Pancreas (tissue), 10 donors: ENCODE measurements at regions not wholly inside any gene's neighbourhood (a gene's known extent, or its start where the extent isn't known, plus 50 kb on each side); places are given as distances from the start of the nearest gene placed in this dataset.

Experiments used
- ATAC-seq, 4 donors: fragments of 200-7000 bp; cut with Tn5 transposase; one replicate each; pipeline versions ENCODE4 v1.8.0 to v1.9.1; 2020; ENCODE audit warnings: mild to moderate bottlenecking in 4 of 4, moderate library complexity in 4 of 4
- DNase-seq, 6 donors: peaks; one replicate each; pipeline ENCODE4 v3.0.0-alpha.2; 2020
- FAIRE-seq: peaks from 2 replicates; lab custom pipeline; 2012; peaks lifted over from hg19 to GRCh38; lab: Jason Lieb, UNC
- H3K27ac ChIP-seq, 4 donors: fragments of 200-600 bp; sonication (generic); 1 replicate in 3 of 4; 2 replicates in 1 of 4; pipeline versions ENCODE4 v1.5.0 to v1.8.0; 2020
- H3K27me3 ChIP-seq, 4 donors: fragments of 200-600 bp; one replicate each; pipeline ENCODE4 v1.8.0; 2021
- H3K36me3 ChIP-seq, 3 donors: fragments of 200-600 bp; sonication (generic) in 1 of 3; one replicate each; pipeline versions ENCODE4 v1.5.0 to v1.8.0; 2020 to 2021
- H3K4me1 ChIP-seq, 3 donors: fragments of 200-600 bp; one replicate each; pipeline ENCODE4 v1.8.0; 2021
- H3K4me3 ChIP-seq, 4 donors: fragments of 200-600 bp; sonication (generic) in 2 of 4; one replicate each; pipeline versions ENCODE4 v1.5.0 to v1.8.0; 2020 to 2021
- H3K9me3 ChIP-seq, 4 donors: fragments of 200-600 bp; one replicate each; pipeline ENCODE4 v1.8.0; 2021
- CTCF ChIP-seq, 4 donors: fragments of 200-600 bp; sonication (generic) in 3 of 4; IDR thresholded peaks; one replicate each; pipeline versions ENCODE4 v1.5.0 to v1.8.0; 2021; ENCODE audit warnings: antibody characterized with exemption in 4 of 4
- WGBS, 2 donors: extraction: QIAGEN DNeasy Blood & Tissue Kit; methylation state at CpG; one replicate each; pipeline ENCODE4 v1.1.7; 2013; 5-methylcytosine and 5-hydroxymethylcytosine counted together
- intact Hi-C, 3 donors: fragments of 100-400 bp; cut with DNase I; formaldehyde crosslinking; loops; one replicate each; pipeline versions ENCODE4 v1.11.1 to v1.14.2; 2022
- donor health status: healthy with polysubstance abuse.
- donor health status: DM: no; HTN: no; CAD: no; lungs with moderate emphysema.
- donor health status: DM: no; HTN: no; CAD: no.
- donor health status: control.
- donor health status: control.
- donor health status: Bipolar disorder and iron deficiency.
- donor health status: DM: yes; HTN: yes; CAD: no.
- donor health status: DM: no; HTN: no; CAD: no.
- donor health status: DM: no; HTN: no; CAD: no.
- donor health status: DM: yes; HTN: yes; CAD: no.

GRCh38 chr6:106901062-106901461 lies 73.5 kb downstream of the CD24 start:
- ATAC-seq = no peak

GRCh38 chr6:106899697-106900096 lies 74.8 kb downstream of the CD24 start:
- intact Hi-C loops = no loop called here
- no peaks in the 10 kb centered on the region for H3K36me3 ChIP-seq
- DNase-seq (no peak), FAIRE-seq (no peak), ATAC-seq (no peak)
- H3K4me1 ChIP-seq = no peaks in the 10 kb centered on the region
- no peaks in the 10 kb centered on the region for H3K9me3 ChIP-seq
- 82 to 90% methylated on average over 4 of the region's 4 CpGs for WGBS, 2 donors
- H3K4me3 ChIP-seq = no peak overlapping the region
- no peak overlapping the region for H3K27ac ChIP-seq
- TF ChIP-seq CTCF (IDR thresholded peaks at IDR 0.05) = no peak
- no peaks in the 10 kb centered on the region for H3K27me3 ChIP-seq

More at GRCh38 chr6:106901062-106901461, 73.5 kb downstream of the CD24 start:
- WGBS, 2 donors = 93 to 95% methylated on average over 3 of the region's 3 CpGs
- intact Hi-C loops = no loop called here
- no peak for FAIRE-seq
- no peaks in the 10 kb centered on the region for H3K36me3 ChIP-seq
- no peak for DNase-seq
- H3K27ac ChIP-seq = no peak overlapping the region
- no peaks in the 10 kb centered on the region for H3K27me3 ChIP-seq
- no peaks in the 10 kb centered on the region for H3K9me3 ChIP-seq
- no peak for TF ChIP-seq CTCF (IDR thresholded peaks at IDR 0.05)
- no peaks in the 10 kb centered on the region for H3K4me1 ChIP-seq
- no peak overlapping the region for H3K4me3 ChIP-seq

DNA sequence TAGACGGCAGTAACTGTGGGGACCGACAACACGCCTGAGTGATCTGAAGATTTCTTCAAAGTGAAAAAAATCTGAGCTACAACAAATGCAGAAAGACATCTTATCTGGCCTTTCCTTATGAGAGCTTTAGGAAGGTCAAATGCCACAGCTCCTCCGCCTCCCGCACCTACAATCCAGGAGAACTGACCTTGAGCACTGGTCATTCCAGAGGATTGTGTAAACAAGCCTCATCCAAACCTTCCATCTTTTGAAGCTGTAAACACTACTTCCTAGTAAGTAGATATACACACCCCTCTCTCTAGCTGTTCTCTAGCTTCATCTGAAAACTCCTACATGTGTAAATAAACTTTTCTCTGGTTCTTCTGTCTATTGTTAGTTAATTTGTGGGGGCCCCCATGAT lies 76.9 kb downstream of the CD24 start:
- no peak for TF ChIP-seq CTCF (IDR thresholded peaks at IDR 0.05)
- WGBS, 2 donors = 54 to 58% methylated on average over 5 of the region's 5 CpGs
- Histone ChIP-seq H3K27ac (no peak overlapping the region), H3K4me1 (no peaks in the 10 kb centered on the region), H3K9me3 (no peaks in the 10 kb centered on the region), H3K27me3 (no peaks in the 10 kb centered on the region), H3K36me3 (no peaks in the 10 kb centered on the region), H3K4me3 (no peak overlapping the region)
- intact Hi-C loops = no loop called here
- DNase-seq = no peak
- no peak for FAIRE-seq
- peak in 1 of 4 donors; percentile 23 for ATAC-seq

- no peaks in the 10 kb centered on the region for H3K4me1 ChIP-seq
- no peaks in the 10 kb centered on the region for H3K27me3 ChIP-seq
- no peak overlapping the region for H3K27ac ChIP-seq
- H3K9me3 ChIP-seq = no peaks in the 10 kb centered on the region
- intact Hi-C loops = no loop called here
- no peaks in the 10 kb centered on the region for H3K36me3 ChIP-seq
- DNase-seq (no peak), FAIRE-seq (no peak), ATAC-seq (no peak)
- H3K4me3 ChIP-seq = no peak overlapping the region
- no peak for TF ChIP-seq CTCF (IDR thresholded peaks at IDR 0.05)
- WGBS, 2 donors = 68 to 72% methylated on average over 5 of the region's 5 CpGs
Measured at GRCh38 chr6:106895703-106896040, 78.9 kb downstream of the CD24 start.

DNA sequence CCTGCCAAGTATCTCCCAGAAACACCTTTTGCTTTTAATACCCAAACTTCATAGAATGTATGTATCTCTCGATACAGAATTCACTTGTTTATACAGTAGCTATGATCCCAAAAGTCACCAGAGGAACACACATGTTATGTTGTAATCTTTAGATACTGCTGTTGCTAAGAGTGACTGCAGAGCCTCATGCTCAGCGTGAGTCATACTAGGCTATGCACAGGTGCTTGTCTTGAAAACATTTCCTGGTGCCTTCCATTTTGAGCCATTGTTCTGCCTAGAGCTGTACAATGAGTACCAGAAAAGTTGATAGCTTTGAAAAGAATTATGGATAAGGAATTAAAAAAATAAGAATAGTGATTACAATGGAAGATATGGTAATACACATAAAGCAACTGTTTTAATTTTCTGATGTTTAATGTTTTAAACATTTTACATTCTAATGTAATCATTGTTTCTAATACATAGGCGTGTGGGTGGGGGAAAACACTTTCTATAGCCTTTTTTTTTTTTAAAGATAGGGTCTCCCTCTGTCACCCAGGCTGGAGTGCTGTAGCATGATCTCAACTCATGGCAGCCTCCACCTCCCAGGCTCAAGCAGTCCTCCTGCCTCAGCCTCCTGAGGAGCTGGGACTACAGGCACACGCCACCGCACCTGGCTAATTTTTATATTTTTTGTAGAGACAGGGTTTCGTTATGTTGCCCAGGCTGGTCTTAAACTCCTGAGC lies 79.4 kb downstream of the CD24 start:
- TF ChIP-seq CTCF (IDR thresholded peaks at IDR 0.05) = no peak
- no peaks in the 10 kb centered on the region for H3K4me1 ChIP-seq
- FAIRE-seq (no peak), ATAC-seq (peak; percentile 52 to 88 (median 78)), DNase-seq (peak in 2 of 6 donors; percentile 28 to 30)
- H3K36me3 ChIP-seq = no peaks in the 10 kb centered on the region
- no peak overlapping the region for H3K27ac ChIP-seq
- H3K27me3 ChIP-seq = no peaks in the 10 kb centered on the region
- H3K9me3 ChIP-seq = no peaks in the 10 kb centered on the region
- no peak overlapping the region for H3K4me3 ChIP-seq
- 92 to 95% methylated on average over 6 of the region's 6 CpGs for WGBS, 2 donors
- intact Hi-C loops = no loop called here
